Effector CD4-positive, alpha-beta T cell (primary cell): ENCODE measurements at regions not wholly inside any gene's neighbourhood (a gene's known extent, or its start where the extent isn't known, plus 50 kb on each side); places are given as distances from the start of the nearest gene placed in this dataset.
"Not testable (repeated sequence)": the region's sequence is repeated elsewhere in the genome, so short reads cannot be mapped to it uniquely, and the experiment has no call there.

ENCODE experiments used
- DNase-seq: peaks from one replicate; pipeline ENCODE4 v3.0.0-alpha.2; 2020

DNA sequence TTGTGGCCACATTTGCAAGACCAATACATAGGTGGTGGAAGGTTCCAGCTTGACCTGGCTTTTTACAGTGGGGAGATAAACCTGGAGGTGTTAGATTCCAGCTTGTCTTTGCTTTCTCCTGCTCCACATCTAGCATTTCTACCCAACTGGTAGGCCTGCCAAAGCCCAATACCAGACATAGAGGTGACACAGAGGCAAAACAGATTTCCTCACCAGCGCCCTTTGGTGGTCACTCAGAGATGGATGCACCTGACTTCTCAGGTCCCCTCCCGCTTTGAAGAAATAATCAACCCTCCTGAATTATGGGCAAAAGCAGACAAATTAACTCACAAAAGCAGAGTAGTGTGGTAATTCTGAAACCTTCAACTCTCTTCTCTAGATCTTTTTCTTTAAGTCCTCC, 1356.2 kb downstream of the FAM181B start:
- DNase-seq = no peak

DNA sequence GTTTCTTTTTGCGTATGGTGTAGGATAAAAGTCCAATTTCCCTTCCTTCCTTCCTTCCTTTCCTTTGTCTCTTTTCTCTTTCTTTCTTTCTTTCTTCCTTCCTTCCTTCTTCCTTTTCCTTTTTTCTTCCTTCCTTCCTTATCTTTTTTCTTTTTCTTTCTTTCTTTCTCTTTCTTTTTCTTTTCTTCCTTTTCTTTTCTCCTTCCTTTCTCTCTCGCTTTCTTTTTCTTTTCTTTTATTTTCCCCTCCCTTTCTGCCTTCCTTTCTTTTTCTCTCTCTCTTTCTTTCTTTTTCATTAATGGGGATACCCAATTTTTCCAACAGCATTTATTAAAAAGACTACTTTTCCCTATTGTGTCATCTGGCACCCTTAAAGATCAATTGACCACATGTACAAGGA, 1359.7 kb downstream of the FAM181B start:
- DNase-seq = no peak

DNA sequence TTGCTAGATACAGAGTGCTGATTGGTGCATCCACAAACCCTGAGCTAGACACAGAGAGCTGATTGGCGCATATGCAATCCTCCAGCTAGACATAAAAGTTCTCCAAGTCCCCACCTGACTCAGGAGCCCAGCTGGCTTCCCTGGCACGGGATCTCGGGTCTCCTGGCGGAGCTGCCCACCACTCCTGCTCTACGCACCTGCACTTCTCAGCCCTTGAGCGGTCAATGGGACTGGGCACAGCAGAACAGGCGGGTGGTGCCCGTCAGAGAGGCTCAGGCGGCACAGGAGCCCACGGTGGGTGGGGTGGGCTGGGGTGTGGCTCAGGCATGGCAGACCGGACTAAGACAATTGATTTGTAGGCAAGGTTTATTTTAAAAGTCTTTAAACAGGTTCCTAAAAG, 1365.5 kb downstream of the FAM181B start:
- no peak for DNase-seq

- no peak for DNase-seq
These were observed 1368.2 kb downstream of the FAM181B start for GRCh38 chr11:81365496-81365895.

GRCh38 chr11:81359476-81359875, 1374.2 kb downstream of the FAM181B start:
- DNase-seq = no peak

GRCh38 chr11:81345609-81346008, 1388.1 kb downstream of the FAM181B start:
- no peak for DNase-seq

DNA sequence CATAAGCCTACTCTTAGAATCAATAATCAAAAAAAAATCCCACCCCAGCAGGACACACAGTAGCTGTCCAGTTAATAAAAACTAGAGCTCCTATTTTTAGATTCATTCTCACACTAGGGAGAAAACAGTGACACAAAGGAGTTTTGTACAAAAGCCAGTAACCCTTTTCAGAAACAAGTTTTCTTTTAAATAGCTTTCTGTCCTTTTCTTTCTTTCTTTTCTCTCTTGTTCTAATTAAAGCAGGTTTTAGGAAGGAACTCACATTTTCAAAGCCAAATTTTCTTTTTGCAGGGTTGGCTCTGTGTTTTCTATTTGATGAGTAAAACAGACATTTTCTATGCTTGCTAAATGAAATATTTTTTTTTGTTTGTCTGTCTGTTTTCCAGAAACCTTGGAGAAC, 1390.7 kb downstream of the FAM181B start:
- DNase-seq = no peak

GRCh38 chr11:81340225-81340624, 1393.4 kb downstream of the FAM181B start:
- no peak for DNase-seq

- no peak for DNase-seq
These were observed 1394.1 kb downstream of the FAM181B start for GRCh38 chr11:81339521-81339920.

DNA sequence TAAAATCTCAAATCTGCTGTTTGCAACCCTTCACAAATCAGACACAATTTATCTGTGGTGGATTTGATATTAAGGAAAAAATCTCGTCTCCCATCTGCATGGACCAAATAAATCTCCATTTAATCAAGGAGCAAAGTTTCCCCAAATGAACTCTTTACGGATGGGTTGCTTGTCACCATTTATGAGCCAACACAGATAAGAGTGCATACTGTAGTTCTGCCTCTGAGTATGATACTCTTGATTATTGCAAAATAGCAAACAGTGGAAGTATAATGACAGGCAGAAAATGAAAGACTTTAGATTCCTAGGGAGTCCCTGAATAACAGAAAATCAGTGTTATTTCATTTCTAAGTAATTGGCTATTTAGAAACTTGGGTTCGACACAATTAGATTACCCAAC, 1395.9 kb downstream of the FAM181B start:
- DNase-seq = no peak

GRCh38 chr11:81332276-81332675, 1401.4 kb downstream of the FAM181B start:
- DNase-seq = no peak

- no peak for DNase-seq
These were observed 1401.9 kb downstream of the FAM181B start for GRCh38 chr11:81331611-81332235.

- no peak for DNase-seq
These were observed 1402.6 kb downstream of the FAM181B start for GRCh38 chr11:81331088-81331487.

GRCh38 chr11:81303038-81303664, 1430.5 kb downstream of the FAM181B start:
- no peak for DNase-seq

- DNase-seq = no peak
These were observed 1432.4 kb downstream of the FAM181B start for GRCh38 chr11:81301166-81301830.

GRCh38 chr11:81286959-81287358, 1446.7 kb downstream of the FAM181B start:
- no peak for DNase-seq

GRCh38 chr11:81286550-81286949, 1447.1 kb downstream of the FAM181B start:
- no peak for DNase-seq

DNA sequence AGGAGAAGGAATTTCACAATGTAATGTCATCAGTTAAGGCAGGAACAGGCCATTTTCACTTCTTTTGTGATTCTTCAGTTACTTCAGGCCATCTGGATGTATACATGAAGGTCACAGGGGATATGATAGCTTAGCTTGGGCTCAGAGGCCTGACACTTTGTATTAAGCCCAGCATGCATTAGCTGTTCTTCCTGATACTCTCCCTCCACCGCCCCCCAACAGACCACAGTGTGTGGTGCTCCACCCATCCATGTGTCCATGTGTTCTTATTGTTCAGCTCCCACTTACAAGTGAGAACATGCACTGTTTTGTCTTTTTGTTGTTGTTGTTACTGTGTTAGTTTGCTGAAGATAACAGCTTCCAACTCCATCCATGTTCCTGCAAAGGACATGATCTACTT, 1453.4 kb downstream of the FAM181B start:
- DNase-seq = not testable (repeated sequence)

DNA sequence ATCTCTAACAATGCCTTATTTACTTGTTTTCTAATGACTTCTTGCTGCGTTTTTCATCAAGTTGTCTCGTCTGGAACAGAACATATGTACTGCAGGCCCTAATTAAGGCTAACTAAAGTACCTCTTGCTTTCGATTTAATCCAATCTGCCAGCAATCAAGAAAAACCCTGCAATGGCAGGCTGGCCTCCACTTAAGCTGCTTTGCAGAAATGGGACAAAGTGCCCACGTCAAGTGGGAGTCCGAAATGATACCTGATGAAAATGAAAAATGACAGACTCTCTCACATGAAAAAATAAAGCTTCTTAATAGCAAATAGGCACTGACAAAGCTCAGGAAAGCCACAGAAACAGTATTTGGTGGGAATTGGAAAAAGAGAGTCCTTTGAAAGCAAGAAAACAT, 1454.7 kb downstream of the FAM181B start:
- DNase-seq = no peak

DNA sequence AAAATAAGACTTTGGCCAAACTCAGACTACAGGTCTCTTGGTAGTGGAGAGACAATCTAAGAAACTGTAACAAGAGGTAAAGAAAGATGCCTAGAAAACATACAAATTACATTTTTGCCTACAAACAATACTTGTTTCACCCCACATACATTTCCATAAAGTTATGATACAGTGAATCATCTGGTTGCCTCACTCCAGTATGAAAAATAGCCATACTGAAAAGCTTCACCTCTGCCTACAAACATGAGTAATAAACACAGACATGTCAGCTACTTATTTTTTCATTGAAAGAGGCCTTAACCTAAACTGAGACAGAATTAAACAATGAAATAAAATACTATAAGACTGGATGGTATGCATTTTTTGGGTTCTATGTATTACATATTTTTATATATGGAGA, 1463.0 kb downstream of the FAM181B start:
- no peak for DNase-seq

- no peak for DNase-seq
These were observed 1466.4 kb downstream of the FAM181B start for GRCh38 chr11:81267246-81267645.

- DNase-seq = no peak
These were observed 1474.2 kb downstream of the FAM181B start for GRCh38 chr11:81259471-81259870.

DNA sequence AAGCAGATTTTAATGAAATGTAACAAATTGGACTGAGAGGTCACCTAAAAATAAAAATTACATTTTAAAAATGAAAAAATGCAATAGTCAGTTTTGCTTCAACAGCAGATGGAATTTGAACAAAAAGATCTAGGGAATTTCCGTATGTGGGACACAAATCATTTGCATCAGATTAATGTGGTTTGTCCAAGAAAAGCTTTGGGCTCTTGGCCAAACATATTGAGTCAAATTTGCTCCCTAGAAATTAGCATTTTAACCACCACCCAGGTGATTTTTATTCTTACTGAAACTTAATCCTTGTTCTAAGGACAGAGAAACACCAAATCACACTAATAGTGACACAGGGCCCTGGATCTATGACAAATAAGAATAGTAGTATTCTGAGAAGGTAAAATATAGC, 1477.8 kb downstream of the FAM181B start:
- DNase-seq = no peak

DNA sequence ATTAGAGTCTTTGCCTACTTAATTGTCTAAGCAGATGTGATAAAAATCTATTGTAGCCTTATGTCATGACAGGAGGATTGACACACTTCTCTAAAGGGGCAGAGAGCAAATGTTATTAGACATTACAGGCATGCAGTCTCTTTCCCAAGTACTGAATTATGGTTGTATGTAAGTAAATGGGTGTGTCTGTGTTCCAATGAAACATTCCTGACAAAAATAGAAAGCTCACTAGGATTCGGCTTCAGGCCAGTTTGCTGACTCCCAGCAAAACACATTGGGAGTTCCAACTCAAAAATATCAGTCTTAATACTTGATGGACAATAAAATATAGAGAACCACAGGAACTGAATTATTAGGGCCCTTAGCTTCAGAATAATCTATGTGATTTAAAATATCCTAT, 1480.4 kb downstream of the FAM181B start:
- DNase-seq = no peak
